Umbilical cord (tissue), 1 donor: ENCODE measurements at regions not wholly inside any gene's neighbourhood (a gene's known extent, or its start where the extent isn't known, plus 50 kb on each side); places are given as distances from the start of the nearest gene placed in this dataset.
A peak's percentile ranks its signal among the peaks of the same experiment; 100 is the strongest.
"Not testable (repeated sequence)": the region's sequence is repeated elsewhere in the genome, so short reads cannot be mapped to it uniquely, and the experiment has no call there.

Experiments used
- DNase-seq: peaks from one replicate; pipeline ENCODE4 v3.0.0-alpha.2; 2015; ENCODE audit warnings: low spot score

DNA sequence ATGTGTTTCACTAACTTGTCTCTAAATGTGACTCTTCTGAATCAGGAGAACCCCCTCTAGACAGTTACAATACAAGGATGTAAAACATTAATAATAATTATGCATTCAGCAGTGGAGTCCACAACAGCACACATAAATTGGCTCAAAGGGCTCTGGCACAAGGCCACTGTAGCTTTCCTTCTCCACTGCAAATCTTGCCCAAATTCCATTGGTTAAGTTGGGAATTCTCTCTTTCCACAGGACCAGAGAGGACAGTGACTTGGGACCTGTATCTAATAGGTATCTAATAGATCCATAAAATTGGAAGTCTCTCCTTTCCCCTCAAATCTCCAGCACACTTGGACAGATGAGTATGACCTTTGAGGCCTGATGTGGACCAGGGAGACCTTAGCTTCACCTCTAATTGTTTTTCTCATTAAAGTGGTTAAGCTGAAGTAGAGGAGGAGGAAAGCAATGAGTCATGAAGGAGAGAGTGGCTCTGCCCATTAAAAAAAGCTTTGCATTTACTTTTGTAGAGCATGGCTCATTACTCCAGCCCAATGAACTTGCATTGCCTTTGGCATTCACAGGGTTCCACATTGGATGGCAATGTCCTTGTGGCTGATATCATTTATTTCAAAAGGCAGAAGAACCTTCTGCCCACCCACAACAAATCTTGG is 72.3 kb upstream of the SH3RF1 start:
- no peak for DNase-seq

DNA sequence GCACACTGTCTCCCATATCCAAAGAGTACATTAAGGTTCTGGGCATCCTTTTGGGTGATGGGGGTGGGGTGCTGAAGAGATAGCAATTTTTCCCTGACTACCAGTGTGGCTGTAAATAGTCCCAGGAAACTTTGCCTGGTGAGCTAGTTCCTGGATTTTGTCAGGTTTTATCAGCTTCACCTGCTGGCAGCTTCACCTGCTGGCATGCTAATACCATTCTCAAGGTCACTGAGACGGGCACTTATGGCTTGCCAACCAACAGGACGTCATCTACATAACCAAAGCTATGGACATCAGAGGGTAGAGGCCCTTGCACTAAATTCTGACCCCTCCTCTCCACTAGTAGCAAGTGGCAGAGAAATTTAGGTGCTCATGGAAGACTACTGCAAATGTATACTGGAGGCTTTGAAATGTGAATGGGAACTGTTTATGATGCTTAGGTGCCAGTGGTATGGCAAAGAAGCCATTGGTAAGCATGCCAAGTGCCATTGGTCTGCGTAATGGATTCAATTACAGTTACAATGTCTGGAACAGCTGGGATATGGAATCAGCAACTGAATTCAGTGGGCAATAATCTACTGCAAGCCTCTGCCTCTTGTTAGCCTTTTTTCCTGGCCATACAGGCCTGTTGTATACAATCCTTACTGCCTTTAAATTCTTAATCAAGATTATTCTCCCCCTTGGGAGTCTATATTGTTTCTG is 71.6 kb upstream of the SH3RF1 start:
- no peak for DNase-seq

DNA sequence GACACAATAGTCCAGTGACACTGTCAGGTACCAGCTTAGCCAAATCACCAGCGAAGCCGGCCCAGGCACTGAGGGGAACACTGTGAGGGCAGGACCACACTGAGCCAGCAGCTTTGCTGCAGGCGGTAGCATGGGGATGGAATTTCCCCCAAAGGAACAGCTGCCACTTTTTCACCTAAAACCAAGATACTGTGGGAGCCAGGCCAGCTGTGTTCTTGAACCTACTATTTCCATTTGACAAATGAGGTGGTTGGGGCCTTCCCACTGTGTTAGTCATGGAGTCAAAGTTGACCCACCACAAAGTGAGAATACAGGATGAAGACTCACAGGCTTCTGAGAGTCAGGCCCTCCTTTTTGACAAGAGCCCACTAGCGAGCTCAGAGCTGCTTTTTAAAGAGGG is 70.7 kb upstream of the SH3RF1 start:
- DNase-seq = no peak

DNA sequence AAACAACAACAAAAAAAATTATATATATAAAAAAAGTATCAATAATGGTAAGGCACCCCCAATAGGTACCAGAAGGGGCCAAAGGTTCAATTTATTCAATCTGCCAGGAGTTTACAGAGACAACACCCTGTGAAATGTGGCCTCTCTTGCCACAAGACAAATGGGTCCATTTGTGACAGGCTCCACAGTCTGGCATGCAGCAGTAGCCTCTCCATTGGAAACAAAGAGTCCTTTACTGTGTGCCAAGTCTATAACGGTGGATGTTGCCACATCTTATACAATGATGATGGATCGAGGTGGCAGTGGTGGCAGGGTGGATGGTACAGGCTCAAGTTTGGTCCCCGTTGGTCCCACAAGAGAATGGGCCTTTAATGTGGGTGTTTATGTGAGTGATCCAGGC is 70.1 kb upstream of the SH3RF1 start:
- no peak for DNase-seq

DNA sequence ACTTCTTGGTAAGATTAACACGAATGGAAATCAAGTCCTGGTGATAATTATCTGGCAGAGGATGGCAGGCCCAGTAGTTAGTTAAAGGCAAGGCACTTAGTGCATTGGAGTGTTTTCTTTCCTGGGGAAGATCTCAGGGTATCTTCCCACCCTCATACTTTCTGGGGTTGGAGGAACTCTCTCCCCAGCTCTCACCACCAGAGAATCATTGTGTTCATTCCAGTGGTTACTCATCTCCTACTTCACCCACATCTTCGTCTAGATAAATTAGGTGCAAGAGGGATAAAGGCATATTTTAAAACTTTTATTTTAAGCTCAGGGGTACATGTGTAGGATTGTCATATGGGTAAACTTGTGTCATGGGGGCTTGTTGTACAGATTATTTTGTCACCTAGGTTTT is 67.5 kb upstream of the SH3RF1 start:
- no peak for DNase-seq

DNA sequence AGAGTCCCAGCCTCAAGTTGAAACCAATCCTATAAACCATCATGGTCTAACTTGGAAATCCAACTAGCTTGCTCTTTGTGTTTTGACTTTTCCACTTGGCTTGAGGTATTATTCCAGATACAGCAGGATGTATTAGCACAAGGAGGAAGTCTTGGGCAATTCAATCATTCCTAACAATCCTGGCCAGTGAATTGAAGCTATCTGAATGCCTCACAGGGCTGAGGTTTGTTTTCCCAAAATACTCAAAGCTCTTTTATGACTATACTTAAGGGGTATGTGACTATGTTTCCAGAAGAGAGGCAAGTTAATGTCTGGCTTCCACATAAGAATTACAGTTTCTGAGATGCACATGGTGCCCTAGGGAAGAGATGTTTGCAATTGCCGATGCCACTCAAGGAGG is 66.8 kb upstream of the SH3RF1 start:
- DNase-seq = no peak

DNA sequence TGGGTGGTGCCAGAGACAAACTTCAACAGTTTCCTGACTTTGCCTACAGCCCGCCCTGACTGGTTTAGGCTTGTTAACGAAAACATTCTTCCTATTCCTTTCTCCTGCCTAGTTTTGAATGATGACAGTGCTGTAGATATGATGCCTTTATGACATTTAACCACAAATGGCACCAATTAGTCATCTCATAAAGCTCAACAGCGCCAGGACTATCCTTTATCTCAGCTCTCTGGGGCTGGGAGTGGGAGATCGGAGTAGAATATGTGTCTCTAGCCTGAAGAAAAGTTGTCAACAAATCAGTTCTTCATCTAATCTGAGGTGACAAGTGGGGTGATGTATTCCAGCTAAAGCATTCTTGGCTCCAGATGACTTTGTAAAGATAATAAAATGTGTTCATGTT is 64.6 kb upstream of the SH3RF1 start:
- peak; percentile 88 for DNase-seq

DNA sequence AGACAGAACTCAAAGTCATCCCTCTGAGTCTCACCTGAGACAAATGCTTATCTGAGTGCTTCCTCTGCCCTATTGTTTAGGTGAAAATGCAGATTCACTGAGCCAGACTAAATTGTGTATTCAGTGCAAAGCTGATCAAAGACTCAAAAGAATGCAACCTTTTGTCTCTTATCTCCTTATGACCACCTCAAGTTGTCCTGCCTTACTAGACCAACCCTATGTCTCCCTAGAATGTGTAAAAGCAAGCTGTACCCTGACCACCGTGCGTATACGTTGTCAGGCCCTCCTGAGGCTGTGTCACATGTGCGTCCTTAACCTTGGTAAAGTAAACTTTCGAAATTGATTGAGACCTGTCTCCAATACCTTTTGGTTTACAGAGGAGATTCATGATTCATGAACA is 63.6 kb upstream of the SH3RF1 start:
- no peak for DNase-seq

DNA sequence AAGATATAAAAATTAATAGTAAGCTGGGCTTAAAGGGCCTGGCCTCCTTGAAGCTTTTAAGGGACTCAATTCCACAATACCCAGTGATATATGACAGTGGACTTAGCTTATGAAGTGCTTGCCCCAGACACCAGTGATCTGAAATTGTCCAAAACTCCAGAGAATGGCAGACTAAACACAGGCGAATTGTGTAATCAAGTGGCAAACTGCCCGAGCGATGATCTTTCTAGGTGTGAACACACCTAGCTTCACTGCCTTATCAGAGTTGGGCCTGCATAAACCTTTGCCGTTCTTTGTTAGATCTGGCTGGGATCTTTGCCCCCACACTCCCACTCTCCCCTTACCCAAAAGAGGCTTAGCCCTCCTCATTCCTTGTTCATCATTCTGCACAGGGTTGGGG is 62.5 kb upstream of the SH3RF1 start:
- DNase-seq = no peak

DNA sequence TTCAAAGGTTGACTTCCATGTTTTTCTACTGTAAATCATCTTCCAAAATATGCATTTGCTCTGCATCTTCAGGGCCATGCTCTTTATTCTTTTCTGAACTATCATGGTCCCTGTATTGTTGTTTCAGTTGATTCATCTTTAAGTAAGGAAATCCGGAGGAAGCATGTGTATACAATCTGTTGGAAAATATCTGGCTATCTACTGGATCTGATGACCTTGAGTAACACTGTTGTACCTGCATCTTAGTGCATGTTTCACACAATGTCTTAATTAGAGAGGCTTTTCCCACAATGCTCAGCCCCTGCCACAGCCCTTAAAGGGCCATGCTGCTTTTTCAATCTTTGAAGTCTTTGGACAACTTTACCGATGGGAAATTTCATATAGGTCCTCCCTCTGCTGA is 61.8 kb upstream of the SH3RF1 start:
- no peak for DNase-seq

DNA sequence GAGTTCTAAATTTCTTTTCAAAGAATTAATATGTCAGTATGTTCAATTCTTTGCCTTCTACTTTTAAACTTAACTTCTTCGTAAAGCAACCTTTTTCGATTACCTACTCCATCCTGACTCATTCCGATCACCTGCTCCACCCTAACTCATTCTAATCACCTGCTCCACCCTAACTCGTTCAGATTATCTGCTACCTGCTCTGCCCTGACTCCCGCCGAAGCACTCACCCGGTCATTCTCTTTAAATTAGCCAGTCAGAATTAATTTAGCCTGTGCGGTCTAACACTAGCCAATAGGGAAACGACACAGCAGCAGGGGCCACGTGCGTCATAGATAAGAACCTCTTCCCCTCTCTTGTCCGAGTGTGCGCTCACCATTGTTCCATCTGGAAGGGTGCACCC is 60.1 kb upstream of the SH3RF1 start:
- DNase-seq = no peak

DNA sequence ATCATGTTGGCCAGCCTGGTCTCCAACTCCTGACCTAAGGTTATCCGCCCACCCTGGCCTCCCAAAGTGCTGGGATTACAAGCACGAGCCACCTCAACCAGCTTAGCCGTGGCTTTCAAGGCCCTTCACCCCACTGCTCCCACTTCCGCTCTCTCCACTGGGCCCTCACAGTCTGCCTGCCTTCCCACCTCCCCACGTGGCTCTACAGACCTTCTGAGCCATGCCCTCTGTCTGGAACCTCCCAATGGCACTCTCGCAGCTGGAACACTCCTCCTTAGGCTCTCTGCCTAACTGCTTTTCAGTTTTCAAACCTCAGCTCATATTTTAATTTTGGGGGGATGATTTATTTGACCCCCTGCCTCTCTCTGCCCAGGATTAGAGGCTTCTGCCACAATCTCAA is 59.3 kb upstream of the SH3RF1 start:
- DNase-seq = no peak

DNA sequence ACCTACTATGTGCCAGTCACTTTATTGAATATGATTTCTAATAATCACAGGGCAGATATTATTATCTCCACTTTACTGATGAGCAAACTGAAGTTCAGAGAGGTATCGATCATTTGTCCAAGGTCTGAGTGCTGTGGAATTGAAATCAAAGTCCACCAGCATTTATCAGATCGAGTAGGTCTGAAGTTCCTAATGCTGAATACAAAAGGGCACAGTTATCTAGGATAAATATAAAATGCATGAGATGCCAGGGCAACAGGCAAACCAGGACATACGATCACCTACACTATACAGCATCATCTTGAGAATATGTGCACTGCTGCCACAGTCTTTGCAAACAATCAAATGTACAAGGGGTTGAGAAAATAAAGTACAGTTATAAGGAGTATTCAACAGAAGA is 57.2 kb upstream of the SH3RF1 start:
- DNase-seq = no peak

DNA sequence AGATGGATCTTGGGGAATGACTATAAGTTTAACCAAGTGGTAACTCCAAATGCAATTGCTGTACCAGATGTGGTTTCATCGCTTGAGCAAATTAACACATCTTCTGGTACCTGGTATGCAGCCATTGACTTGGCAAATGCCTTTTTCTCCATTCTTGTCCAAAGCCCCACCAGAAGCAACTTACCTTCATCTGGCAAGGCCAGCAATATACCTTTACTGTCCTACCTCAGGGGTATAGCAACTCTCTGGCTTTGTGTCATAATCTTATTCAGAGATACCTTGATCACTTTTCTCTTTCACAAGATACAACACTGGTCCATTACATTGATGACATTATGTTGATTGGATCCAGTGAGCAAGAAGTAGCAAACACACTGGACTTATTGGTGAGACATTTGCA is 53.2 kb upstream of the SH3RF1 start:
- not testable (repeated sequence) for DNase-seq

DNA sequence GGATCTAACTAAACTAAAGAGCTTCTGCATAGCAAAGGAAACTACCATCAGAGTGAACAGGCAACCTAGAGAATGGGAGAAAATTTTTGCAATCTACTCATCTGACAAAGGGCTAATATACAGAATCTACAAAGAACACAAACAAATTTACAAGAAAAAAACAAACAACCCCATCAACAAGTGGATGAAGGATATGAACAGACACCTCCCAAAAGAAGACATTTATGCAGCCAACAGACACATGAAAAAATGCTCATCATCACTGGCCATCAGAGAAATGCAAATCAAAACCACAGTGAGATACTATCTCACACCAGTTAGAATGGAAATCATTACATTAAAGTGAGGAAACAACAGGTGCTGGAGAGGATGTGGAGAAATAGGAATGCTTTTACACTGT is 52.1 kb upstream of the SH3RF1 start:
- not testable (repeated sequence) for DNase-seq
